Nucleus accumbens (tissue), 56 donors: ENCODE measurements at regions not wholly inside any gene's neighbourhood (a gene's known extent, or its start where the extent isn't known, plus 50 kb on each side); places are given as distances from the start of the nearest gene placed in this dataset.

Experiments
- DNase-seq, 56 donors: peaks; one replicate each; lab custom pipeline; 2025; lab: John Stamatoyannopoulos, UW

- no peak for DNase-seq
These were observed 1392.0 kb upstream of the PRMT6 start for GRCh38 chr1:105664495-105664894.

- DNase-seq = no peak
These were observed 1378.1 kb upstream of the PRMT6 start for GRCh38 chr1:105678334-105678733.

GRCh38 chr1:105684714-105685113 is 1371.8 kb upstream of the PRMT6 start:
- DNase-seq = no peak

GRCh38 chr1:105686026-105686425 is 1370.4 kb upstream of the PRMT6 start:
- DNase-seq = no peak

GRCh38 chr1:105686874-105687690 is 1369.4 kb upstream of the PRMT6 start:
- DNase-seq = no peak

GRCh38 chr1:105700723-105701122 is 1355.8 kb upstream of the PRMT6 start:
- no peak for DNase-seq

- DNase-seq = no peak
These were observed 1332.2 kb upstream of the PRMT6 start for GRCh38 chr1:105724286-105724685.

- no peak for DNase-seq
These were observed 1325.8 kb upstream of the PRMT6 start for GRCh38 chr1:105730701-105731100.

GRCh38 chr1:105736349-105736748 is 1320.1 kb upstream of the PRMT6 start:
- no peak for DNase-seq

- no peak for DNase-seq
These were observed 1276.7 kb upstream of the PRMT6 start for GRCh38 chr1:105779727-105780126.

GRCh38 chr1:105785021-105785420 is 1271.5 kb upstream of the PRMT6 start:
- no peak for DNase-seq

GRCh38 chr1:105793536-105794146 is 1262.8 kb upstream of the PRMT6 start:
- peak in 19 of 56 donors; percentile 1 to 69 (median 7) for DNase-seq

- no peak for DNase-seq
These were observed 1260.7 kb upstream of the PRMT6 start for GRCh38 chr1:105795741-105796140.

GRCh38 chr1:105830571-105831146 is 1225.8 kb upstream of the PRMT6 start:
- DNase-seq = no peak

- DNase-seq = no peak
These were observed 1218.4 kb upstream of the PRMT6 start for GRCh38 chr1:105838071-105838470.

- DNase-seq = no peak
These were observed 1190.9 kb upstream of the PRMT6 start for GRCh38 chr1:105865546-105865945.

GRCh38 chr1:105872817-105873216 is 1183.7 kb upstream of the PRMT6 start:
- DNase-seq = no peak

GRCh38 chr1:105874621-105875020 is 1181.9 kb upstream of the PRMT6 start:
- DNase-seq = no peak

- no peak for DNase-seq
These were observed 1170.2 kb upstream of the PRMT6 start for GRCh38 chr1:105886309-105886708.

GRCh38 chr1:105891308-105891707 is 1165.2 kb upstream of the PRMT6 start:
- DNase-seq = no peak

GRCh38 chr1:105894006-105894405 is 1162.5 kb upstream of the PRMT6 start:
- DNase-seq = no peak

- no peak for DNase-seq
These were observed 1146.7 kb upstream of the PRMT6 start for GRCh38 chr1:105909811-105910210.
